ENCODE measurements at regions not wholly inside any gene's neighbourhood (a gene's known extent, or its start where the extent isn't known, plus 50 kb on each side); places are given as distances from the start of the nearest gene placed in this dataset.

GRCh38 chr4:157763490-157763889 is 409.3 kb downstream of the GASK1B start:
- TF ChIP-seq POLR2AphosphoS5 (IDR thresholded peaks at IDR 0.05; ENCODE audit: borderline replicate concordance, low read depth, low read length) (no peak), EZH2 (IDR thresholded peaks at IDR 0.05) (no peak)

All from SK-N-MC (cell line).